Keratinocyte (primary cell): ENCODE measurements at regions not wholly inside any gene's neighbourhood (a gene's known extent, or its start where the extent isn't known, plus 50 kb on each side); places are given as distances from the start of the nearest gene placed in this dataset.

Source experiments
- DNase-seq: peaks from one replicate; pipeline ENCODE4 v3.0.0-alpha.2; 2011; ENCODE audit warnings: low read depth, missing footprints, low spot score
- FAIRE-seq: peaks from 2 replicates; lab custom pipeline; 2011; peaks lifted over from hg19 to GRCh38; lab: Jason Lieb, UNC
- H2AFZ ChIP-seq: 2 replicates; pipeline ENCODE4 v1.6.0; 2012; ENCODE audit warnings: low read length, control low read depth, inconsistent platforms; ENCODE audit not compliant: control insufficient read depth
- H3K27ac ChIP-seq: 2 replicates; pipeline ENCODE4 v1.5.1; 2011; ENCODE audit warnings: low read length; ENCODE audit not compliant: control insufficient read depth, insufficient read depth
- H3K27me3 ChIP-seq: 3 replicates; pipeline ENCODE4 v1.6.0; 2011; ENCODE audit warnings: low read length; ENCODE audit not compliant: control insufficient read depth, insufficient read depth; ENCODE audit errors: extremely low read depth
- H3K36me3 ChIP-seq, 2 experiments: 2 replicates in 1 of 2; 3 replicates in 1 of 2; pipeline ENCODE4 v1.5.1; 2011; ENCODE audit warnings: low read length in 2 of 2, mild to moderate bottlenecking in 1 of 2; ENCODE audit not compliant: control insufficient read depth in 2 of 2, insufficient read depth in 2 of 2; ENCODE audit errors: extremely low read depth in 1 of 2
- H3K4me1 ChIP-seq: 3 replicates; pipeline ENCODE4 v1.5.1; 2011; ENCODE audit warnings: low read length; ENCODE audit not compliant: control insufficient read depth, insufficient read depth; ENCODE audit errors: extremely low read depth
- H3K4me2 ChIP-seq: 3 replicates; pipeline ENCODE4 v1.6.0; 2011; ENCODE audit warnings: low read depth, low read length; ENCODE audit not compliant: control insufficient read depth, insufficient read depth; ENCODE audit errors: extremely low read depth
- H3K4me3 ChIP-seq, 3 experiments: fragments of 200-600 bp in 1 of 3; sonication (generic) in 1 of 3; 2 replicates in 2 of 3; 3 replicates in 1 of 3; pipeline ENCODE4 v1.5.1; 2011 to 2016; ENCODE audit warnings: low read length in 3 of 3, mild to moderate bottlenecking in 3 of 3, control low read depth in 2 of 3, inconsistent platforms in 1 of 3, low read depth in 1 of 3, mixed read lengths in 1 of 3, mixed run types in 1 of 3, moderate library complexity in 1 of 3; ENCODE audit not compliant: control insufficient read depth in 2 of 3, insufficient read depth in 2 of 3; ENCODE audit errors: extremely low read depth in 1 of 3
- H3K79me2 ChIP-seq: 2 replicates; pipeline ENCODE4 v1.6.0; 2012; ENCODE audit warnings: low read length; ENCODE audit not compliant: control insufficient read depth, insufficient read depth
- H3K9ac ChIP-seq: 3 replicates; pipeline ENCODE4 v1.6.0; 2011; ENCODE audit warnings: low read length; ENCODE audit not compliant: control insufficient read depth, insufficient read depth; ENCODE audit errors: extremely low read depth
- H3K9me1 ChIP-seq: 3 replicates; pipeline ENCODE4 v1.6.0; 2011; ENCODE audit warnings: low read length; ENCODE audit not compliant: control insufficient read depth, insufficient read depth; ENCODE audit errors: extremely low read depth
- H3K9me3 ChIP-seq: 2 replicates; pipeline ENCODE4 v1.5.1; 2012; ENCODE audit warnings: low read depth, low read length; ENCODE audit not compliant: control insufficient read depth
- H4K20me1 ChIP-seq: 3 replicates; pipeline ENCODE4 v1.6.0; 2011; ENCODE audit warnings: low read length; ENCODE audit not compliant: control insufficient read depth, insufficient read depth; ENCODE audit errors: extremely low read depth
- CTCF ChIP-seq, 3 experiments: IDR thresholded peaks in 1 of 3; conservative IDR thresholded peaks in 1 of 3; optimal IDR thresholded peaks in 1 of 3; 2 replicates in 2 of 3; 3 replicates in 1 of 3; pipeline versions ENCODE3 to v1.5.1; 2011; ENCODE audit warnings: low read length in 3 of 3, mild to moderate bottlenecking in 3 of 3, moderate library complexity in 2 of 3, control low read depth in 1 of 3, inconsistent platforms in 1 of 3; ENCODE audit not compliant: insufficient read depth in 2 of 3; ENCODE audit errors: extremely low read depth in 1 of 3
- EZH2 ChIP-seq: IDR thresholded peaks from one replicate; pipeline ENCODE4 v1.6.1; 2012; ENCODE audit warnings: inconsistent platforms, mild to moderate bottlenecking, low read length, moderate library complexity
- dilution Hi-C: fragments of 300-500 bp; cut with MboI; formaldehyde crosslinking; loops from one replicate; pipeline ENCODE4 v1.7.0; 2020; ENCODE audit warnings: low sequenced_read_pairs; ENCODE audit not compliant: extremely low pct_ligation_motif_present

DNA sequence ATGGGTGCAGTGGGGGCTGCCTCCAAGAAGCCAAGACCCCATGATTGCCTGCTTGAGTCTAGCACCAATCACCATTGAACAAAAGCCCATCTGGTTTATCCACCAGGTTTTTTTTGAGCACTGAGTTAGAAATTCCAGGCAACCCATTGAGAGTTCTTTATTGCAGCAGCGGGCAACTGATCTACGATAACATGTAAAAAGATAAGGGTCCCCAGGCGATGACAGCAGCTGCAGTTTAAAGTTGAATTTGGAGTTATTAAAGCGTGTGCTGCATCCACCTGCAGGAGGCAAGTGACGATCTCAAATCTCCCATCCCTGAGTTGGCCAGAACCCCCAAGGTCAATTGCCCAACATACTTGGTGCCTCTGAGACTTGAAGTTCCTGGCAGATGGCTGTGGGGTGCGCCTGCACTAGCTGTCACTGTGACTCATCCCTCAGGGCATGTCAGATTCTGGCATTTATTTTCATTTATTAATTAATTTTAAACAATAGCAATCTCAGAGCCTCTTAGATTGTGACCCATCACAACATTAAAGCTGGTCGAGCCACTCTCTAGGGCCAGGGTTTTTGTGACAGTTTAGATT is 290.4 kb upstream of the SULF2 start:
- no peaks in the 10 kb centered on the region for H3K36me3 ChIP-seq
- H3K4me3 ChIP-seq, result no peak overlapping the region
- no peak overlapping the region for H2AFZ ChIP-seq
- H3K9me3 ChIP-seq, result no peaks in the 10 kb centered on the region
- TF ChIP-seq EZH2, result no peak
- H3K9me1 ChIP-seq, result no peaks in the 10 kb centered on the region
- FAIRE-seq (no peak), DNase-seq (no peak)
- H3K4me1 ChIP-seq, result no peaks in the 10 kb centered on the region
- no peak overlapping the region for H3K4me2 ChIP-seq
- H3K27ac ChIP-seq, result no peak overlapping the region
- dilution Hi-C loops, result no loop called here
- no peak overlapping the region for H3K9ac ChIP-seq
- no peaks in the 10 kb centered on the region for H3K79me2 ChIP-seq
- H3K27me3 ChIP-seq, result peaks cover 4% of the 10 kb centered on the region
- H4K20me1 ChIP-seq, result no peaks in the 10 kb centered on the region

GRCh38 chr20:48070991-48071652 is 285.8 kb upstream of the SULF2 start:
- dilution Hi-C loops, result no loop called here

More at GRCh38 chr20:48070991-48071652, 285.8 kb upstream of the SULF2 start:
- no peaks in the 10 kb centered on the region for H3K9me3 ChIP-seq
- no peak overlapping the region for H2AFZ ChIP-seq
- H3K4me1 ChIP-seq, result no peaks in the 10 kb centered on the region
- H3K79me2 ChIP-seq, result no peaks in the 10 kb centered on the region
- TF ChIP-seq EZH2 (no peak), CTCF (optimal IDR thresholded peaks at IDR 0.05 in 1 of 3, IDR thresholded peaks at IDR 0.05 in 1 of 3, conservative IDR thresholded peaks at IDR 0.05 in 1 of 3; ENCODE audit: extremely low read depth in 1 of 3, insufficient read depth in 2 of 3, low read length in 3 of 3) (no peak)
- no peak overlapping the region for H3K9ac ChIP-seq
- H3K27ac ChIP-seq, result no peak overlapping the region
- no peak overlapping the region for H3K4me2 ChIP-seq
- no peak for FAIRE-seq
- no peaks in the 10 kb centered on the region for H3K9me1 ChIP-seq
- no peak overlapping the region for H3K4me3 ChIP-seq
- no peaks in the 10 kb centered on the region for H4K20me1 ChIP-seq
- no peaks in the 10 kb centered on the region for H3K36me3 ChIP-seq
- H3K27me3 ChIP-seq, result peaks cover 4% of the 10 kb centered on the region
- DNase-seq, result no peak
